Gastrocnemius medialis (tissue), 4 donors: ENCODE measurements at regions not wholly inside any gene's neighbourhood (a gene's known extent, or its start where the extent isn't known, plus 50 kb on each side); places are given as distances from the start of the nearest gene placed in this dataset.
"Not testable (repeated sequence)": the region's sequence is repeated elsewhere in the genome, so short reads cannot be mapped to it uniquely, and the experiment has no call there.

ENCODE experiments used
- CTCF ChIP-seq, 5 experiments: fragments of 450-650 bp in 3 of 5; fragments of 200-600 bp in 2 of 5; sonication (generic) in 2 of 5; IDR thresholded peaks in 4 of 5; conservative IDR thresholded peaks in 1 of 5; 1 replicate in 4 of 5; 2 replicates in 1 of 5; pipeline ENCODE4 v1.5.1; 2016 to 2019; ENCODE audit warnings: antibody characterized with exemption in 5 of 5, mild to moderate bottlenecking in 3 of 5, moderate library complexity in 3 of 5
- POLR2A ChIP-seq, 2 donors: fragments of 450-650 bp; IDR thresholded peaks; one replicate each; pipeline ENCODE4 v1.6.1; 2017; ENCODE audit warnings: antibody characterized with exemption in 2 of 2, mild to moderate bottlenecking in 2 of 2, moderate library complexity in 2 of 2

GRCh38 chr15:30841639-30842038, 62.1 kb upstream of the FAN1 start:
- TF ChIP-seq CTCF (IDR thresholded peaks at IDR 0.05 in 4 of 5, conservative IDR thresholded peaks at IDR 0.05 in 1 of 5); POLR2A (IDR thresholded peaks at IDR 0.05): not testable (repeated sequence)
